Activated B cell treated with CpG ODN at 0.5 μM for 24 hours (primary cell): ENCODE measurements at regions not wholly inside any gene's neighbourhood (a gene's known extent, or its start where the extent isn't known, plus 50 kb on each side); places are given as distances from the start of the nearest gene placed in this dataset.

Source experiments
- ATAC-seq: fragments of 200-7000 bp; cut with Tn5 transposase; one replicate; pipeline ENCODE4 v1.10.0; 2021; ENCODE audit warnings: low read depth, mild to moderate bottlenecking, moderate library complexity
- CTCF ChIA-PET: fragments of 350-600 bp; sonication (Branson Sonifier 250); formaldehyde crosslinking; loops from one replicate; lab custom pipeline; 2021; ENCODE audit warnings: antibody characterized with exemption; lab: Charles Lee
- POLR2A ChIA-PET: fragments of 350-600 bp; sonication (Branson Sonifier 250); formaldehyde crosslinking; loops from one replicate; lab custom pipeline; 2021; ENCODE audit warnings: antibody characterized with exemption; lab: Charles Lee
- DNase-seq: peaks from one replicate; pipeline ENCODE4 v3.0.0; 2022
- H3K27ac Mint-ChIP-seq: one replicate; pipeline ENCODE4 v1.8.0; 2020; ENCODE audit warnings: mixed read lengths
- H3K27me3 Mint-ChIP-seq: one replicate; pipeline ENCODE4 v1.8.0; 2021; ENCODE audit warnings: mixed read lengths
- H3K36me3 Mint-ChIP-seq: one replicate; pipeline ENCODE4 v1.8.0; 2021; ENCODE audit warnings: low read depth, mixed read lengths
- H3K4me1 Mint-ChIP-seq: one replicate; pipeline ENCODE4 v1.8.0; 2021; ENCODE audit warnings: mixed read lengths
- H3K4me3 Mint-ChIP-seq: one replicate; pipeline ENCODE4 v1.8.0; 2020; ENCODE audit warnings: mild to moderate bottlenecking, mixed read lengths
- H3K9me3 Mint-ChIP-seq: one replicate; pipeline ENCODE4 v1.8.0; 2020; ENCODE audit warnings: mixed read lengths
- CTCF ChIP-seq: fragments of 200-600 bp; IDR thresholded peaks from one replicate; pipeline ENCODE4 v1.8.0; 2022; ENCODE audit warnings: antibody characterized with exemption, mild to moderate bottlenecking
- intact Hi-C: fragments of 100-400 bp; cut with micrococcal nuclease; formaldehyde crosslinking; loops from one replicate; pipeline ENCODE4 v1.15.1; 2024

- POLR2A ChIA-PET, result no interaction called here
- no peak for TF ChIP-seq CTCF
- no peak for ATAC-seq
- intact Hi-C loops, result no loop called here
- Mint-ChIP-seq H3K9me3 (no peaks in the 10 kb centered on the region), H3K4me3 (no peak overlapping the region), H3K27ac (no peak overlapping the region), H3K27me3 (no peaks in the 10 kb centered on the region), H3K36me3 (no peaks in the 10 kb centered on the region), H3K4me1 (no peaks in the 10 kb centered on the region)
- CTCF ChIA-PET, result no interaction called here
- no peak for DNase-seq
Measured at GRCh38 chr5:167849874-167850273, 441.6 kb upstream of the WWC1 start.

DNA sequence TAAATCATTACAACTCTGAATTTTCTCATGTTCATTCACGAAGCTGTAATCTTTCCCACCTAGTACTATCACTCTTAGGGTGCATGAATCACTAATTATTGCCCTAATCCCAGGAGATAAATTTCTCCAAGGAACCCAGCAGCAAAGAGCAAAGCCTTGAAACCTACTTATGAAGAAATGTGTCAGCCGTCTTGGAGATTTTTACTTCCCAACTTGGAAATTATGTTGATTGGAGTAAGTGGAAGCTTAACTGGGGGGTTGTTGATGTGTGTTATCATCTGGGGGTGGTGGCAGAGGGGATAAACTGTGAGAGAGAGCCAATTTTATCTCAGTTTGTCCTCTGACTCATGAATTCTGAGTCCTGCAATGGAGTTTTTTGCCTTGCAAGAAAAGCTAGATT lies 440.5 kb upstream of the WWC1 start:
- POLR2A ChIA-PET, result no interaction called here
- Mint-ChIP-seq H3K27ac (no peak overlapping the region), H3K4me1 (no peaks in the 10 kb centered on the region), H3K4me3 (no peak overlapping the region), H3K9me3 (no peaks in the 10 kb centered on the region), H3K36me3 (no peaks in the 10 kb centered on the region), H3K27me3 (no peaks in the 10 kb centered on the region)
- DNase-seq, result no peak
- intact Hi-C loops, result no loop called here
- no peak for TF ChIP-seq CTCF
- CTCF ChIA-PET, result no interaction called here
- no peak for ATAC-seq

DNA sequence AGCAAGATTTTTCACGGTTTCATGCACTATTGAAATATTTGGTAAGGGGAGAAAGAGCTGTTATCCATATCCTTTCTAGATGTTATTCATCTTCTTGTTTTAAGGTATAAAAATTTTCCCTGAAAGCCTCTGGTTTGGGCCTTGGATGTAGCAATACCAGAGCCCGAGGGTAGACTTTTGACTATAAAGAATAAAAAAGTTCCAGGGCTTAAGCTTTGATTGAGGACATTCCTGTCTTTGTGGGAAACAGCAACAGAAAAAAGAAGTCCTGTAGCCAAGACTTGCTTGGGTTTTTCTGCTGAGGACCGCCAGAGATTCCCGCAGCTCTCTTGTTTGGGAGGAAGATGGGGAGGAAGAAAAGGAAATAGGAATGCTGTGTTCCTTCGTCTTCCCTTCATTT lies 440.0 kb upstream of the WWC1 start:
- POLR2A ChIA-PET, result no interaction called here
- no peak for ATAC-seq
- no peaks in the 10 kb centered on the region for H3K4me1 Mint-ChIP-seq
- no peaks in the 10 kb centered on the region for H3K36me3 Mint-ChIP-seq
- no peaks in the 10 kb centered on the region for H3K27me3 Mint-ChIP-seq
- H3K27ac Mint-ChIP-seq, result no peak overlapping the region
- intact Hi-C loops, result no loop called here
- H3K9me3 Mint-ChIP-seq, result no peaks in the 10 kb centered on the region
- TF ChIP-seq CTCF, result no peak
- CTCF ChIA-PET, result no interaction called here
- DNase-seq, result no peak
- no peak overlapping the region for H3K4me3 Mint-ChIP-seq

DNA sequence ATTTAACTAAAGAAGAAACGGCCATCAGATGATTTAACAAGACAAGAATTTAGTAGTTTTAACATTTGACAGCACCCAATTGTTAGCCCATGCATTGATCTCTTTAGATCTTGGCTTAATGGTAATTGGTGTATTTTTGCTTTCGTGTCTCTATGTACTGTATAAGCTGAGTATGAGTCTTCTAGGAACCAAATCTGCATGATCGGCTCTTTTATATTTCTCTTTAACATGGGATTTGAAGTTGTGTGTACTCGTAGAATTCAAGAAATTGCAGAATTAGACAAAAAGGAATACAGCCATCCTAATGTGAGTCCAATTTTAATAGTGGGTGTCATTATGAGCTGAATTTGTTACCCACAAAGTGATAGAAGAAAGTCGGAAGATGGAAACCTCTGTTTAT lies 438.9 kb upstream of the WWC1 start:
- no peaks in the 10 kb centered on the region for H3K27me3 Mint-ChIP-seq
- intact Hi-C loops, result no loop called here
- no peaks in the 10 kb centered on the region for H3K4me1 Mint-ChIP-seq
- H3K9me3 Mint-ChIP-seq, result no peaks in the 10 kb centered on the region
- ATAC-seq, result no peak
- TF ChIP-seq CTCF, result no peak
- ChIA-PET POLR2A (no interaction called here), CTCF (no interaction called here)
- no peak for DNase-seq
- no peak overlapping the region for H3K4me3 Mint-ChIP-seq
- H3K36me3 Mint-ChIP-seq, result no peaks in the 10 kb centered on the region
- H3K27ac Mint-ChIP-seq, result no peak overlapping the region

DNA sequence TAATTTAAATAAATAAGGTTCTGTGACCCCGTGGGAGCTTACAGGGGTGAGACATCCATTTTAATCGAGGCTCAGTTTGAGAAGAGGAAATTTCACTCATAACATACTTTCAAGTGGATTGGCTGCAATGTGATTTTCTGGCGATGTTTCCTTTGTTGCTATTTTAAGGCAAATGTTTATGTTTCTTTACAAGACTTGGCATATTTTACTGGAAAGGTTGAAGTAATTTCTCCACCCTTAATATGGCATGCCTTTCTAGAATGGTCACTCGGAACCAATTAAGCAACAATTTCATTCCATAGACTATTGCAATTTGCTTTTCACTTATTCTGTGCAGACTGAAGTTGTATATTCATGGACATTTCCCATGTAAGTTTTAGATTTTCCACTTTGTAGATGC lies 438.0 kb upstream of the WWC1 start:
- POLR2A ChIA-PET, result no interaction called here
- no peaks in the 10 kb centered on the region for H3K36me3 Mint-ChIP-seq
- no peak overlapping the region for H3K4me3 Mint-ChIP-seq
- H3K9me3 Mint-ChIP-seq, result no peaks in the 10 kb centered on the region
- no peak for TF ChIP-seq CTCF
- CTCF ChIA-PET, result no interaction called here
- no peaks in the 10 kb centered on the region for H3K27me3 Mint-ChIP-seq
- H3K27ac Mint-ChIP-seq, result no peak overlapping the region
- DNase-seq, result no peak
- no peak for ATAC-seq
- intact Hi-C loops, result no loop called here
- no peaks in the 10 kb centered on the region for H3K4me1 Mint-ChIP-seq
